ENCODE measurements at regions not wholly inside any gene's neighbourhood (a gene's known extent, or its start where the extent isn't known, plus 50 kb on each side); places are given as distances from the start of the nearest gene placed in this dataset.

GRCh38 chr18:78510091-78510490 is 469.5 kb upstream of the SALL3 start:
- no peak for TF ChIP-seq CTCF (IDR thresholded peaks at IDR 0.05)
- no peak for TF ChIP-seq POLR2A (IDR thresholded peaks at IDR 0.05)

All from sigmoid colon (tissue), 3 donors.